Left hindlimb (tissue), 1 donor: ENCODE measurements at regions not wholly inside any gene's neighbourhood (a gene's known extent, or its start where the extent isn't known, plus 50 kb on each side); places are given as distances from the start of the nearest gene placed in this dataset.
"Not testable (repeated sequence)": the region's sequence is repeated elsewhere in the genome, so short reads cannot be mapped to it uniquely, and the experiment has no call there.

Source experiments
- DNase-seq: peaks from one replicate; pipeline ENCODE4 v3.0.0-alpha.2; 2018

DNA sequence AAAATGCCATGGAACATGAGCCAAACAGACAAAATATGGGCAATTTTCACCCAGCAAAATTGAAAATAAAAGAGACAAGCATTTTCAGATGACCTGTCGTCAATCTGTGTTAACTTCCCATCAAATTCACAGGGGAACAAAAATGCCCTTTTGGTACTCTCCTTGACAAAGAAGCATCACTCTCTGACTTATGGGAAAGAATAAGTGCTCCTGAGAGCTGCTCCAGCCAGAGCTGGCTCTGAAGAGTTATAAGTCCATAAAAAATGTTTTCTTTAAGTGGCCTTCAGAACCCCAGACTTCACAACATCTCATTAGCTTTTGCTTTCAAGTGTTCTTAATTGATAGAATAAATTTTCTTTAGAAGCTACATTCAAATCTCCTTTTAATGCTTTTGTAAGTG is 721.4 kb upstream of the GOT2 start:
- DNase-seq: no peak

GRCh38 chr16:59450513-59450912 is 716.4 kb upstream of the GOT2 start:
- DNase-seq: not testable (repeated sequence)

GRCh38 chr16:59440502-59440901 is 706.4 kb upstream of the GOT2 start:
- DNase-seq: no peak

- DNase-seq: no peak
Measured at GRCh38 chr16:59432896-59433295, 698.8 kb upstream of the GOT2 start.

DNA sequence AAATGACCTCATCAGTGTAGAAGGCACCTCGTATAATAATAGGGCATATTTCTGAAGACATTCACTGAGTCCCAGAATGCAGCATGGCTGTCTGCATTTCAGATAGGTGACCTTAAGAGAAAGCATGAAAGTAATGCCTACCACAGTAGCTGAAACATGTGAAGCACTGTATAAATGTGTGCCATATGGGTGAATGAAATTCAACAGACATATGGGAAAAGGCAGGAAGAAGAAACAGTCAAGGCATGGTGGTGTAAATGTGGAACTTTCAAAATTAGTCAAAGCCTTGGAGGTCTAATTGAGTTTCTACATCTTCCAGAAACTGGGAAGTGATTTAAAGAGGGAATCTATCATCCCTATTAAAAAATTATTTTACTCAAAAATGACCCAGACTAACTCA is 698.2 kb upstream of the GOT2 start:
- no peak for DNase-seq

DNA sequence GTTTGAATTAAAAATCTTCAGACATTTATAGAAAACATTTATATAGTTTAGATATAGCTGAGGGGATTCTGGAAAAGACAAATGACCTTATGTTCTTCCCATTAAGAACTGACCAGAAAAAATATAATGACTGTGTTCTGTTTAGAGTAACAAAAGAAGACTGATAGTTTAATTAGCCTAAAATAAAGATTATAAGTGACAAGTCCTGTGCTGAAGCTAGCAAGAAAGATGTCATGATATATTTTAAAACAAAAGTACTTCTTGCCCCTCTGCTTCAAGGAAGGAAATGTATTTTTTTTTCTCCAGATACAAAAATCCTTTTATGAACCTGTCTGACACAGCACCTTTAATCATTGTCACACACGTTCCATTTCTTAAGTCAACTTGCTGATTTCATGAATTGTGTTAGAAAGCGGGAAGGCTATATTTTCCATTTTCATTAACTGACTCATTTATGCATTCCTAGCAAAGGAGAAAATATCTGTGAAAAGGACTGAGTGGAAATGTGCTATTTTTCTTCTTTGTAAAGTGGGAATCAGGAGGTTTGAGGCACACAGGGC is 690.7 kb upstream of the GOT2 start:
- DNase-seq: no peak

DNA sequence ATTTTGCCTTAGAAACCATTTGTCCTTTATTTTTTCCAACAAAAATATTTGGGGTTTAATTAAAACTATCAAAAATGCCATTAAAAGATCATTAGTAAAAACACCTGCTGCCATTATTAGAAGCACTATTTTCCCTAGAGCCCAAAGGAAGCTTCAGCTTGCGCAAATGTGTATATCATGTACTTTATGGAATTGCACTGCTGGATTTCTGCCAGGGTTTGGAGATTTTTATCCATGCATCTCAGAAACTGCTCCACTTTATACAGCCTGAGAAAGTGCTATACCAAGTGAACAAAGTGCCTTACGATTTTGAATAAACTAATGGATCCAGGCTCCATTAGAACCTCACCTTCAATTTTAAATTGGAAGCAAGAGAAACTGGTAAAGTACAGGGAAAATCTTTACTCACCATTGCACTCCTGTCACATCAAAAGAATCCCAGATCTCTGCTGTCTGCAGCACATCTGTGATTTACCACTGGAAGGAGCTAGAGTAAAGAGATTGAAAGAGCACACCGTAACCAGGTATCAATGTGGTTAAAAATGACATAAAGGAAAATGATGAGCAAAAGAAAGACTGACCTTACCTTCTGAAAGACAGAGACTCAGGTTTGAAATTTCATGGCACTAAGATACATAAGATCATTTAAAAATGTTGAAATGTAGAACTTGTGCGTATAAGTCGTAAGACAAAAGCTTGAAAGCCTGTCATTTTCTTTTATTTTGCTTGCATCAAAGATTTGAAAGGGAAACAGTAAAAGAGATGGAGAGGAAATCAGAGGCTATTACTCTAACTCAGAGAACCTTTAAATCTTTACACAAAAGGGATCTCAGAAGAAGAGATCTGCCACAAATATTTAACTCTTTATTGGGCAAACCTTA is 678.1 kb upstream of the GOT2 start:
- DNase-seq: no peak

- DNase-seq: no peak
Measured at GRCh38 chr16:59410451-59410850, 676.3 kb upstream of the GOT2 start.

GRCh38 chr16:59405802-59406201 is 671.7 kb upstream of the GOT2 start:
- no peak for DNase-seq

DNA sequence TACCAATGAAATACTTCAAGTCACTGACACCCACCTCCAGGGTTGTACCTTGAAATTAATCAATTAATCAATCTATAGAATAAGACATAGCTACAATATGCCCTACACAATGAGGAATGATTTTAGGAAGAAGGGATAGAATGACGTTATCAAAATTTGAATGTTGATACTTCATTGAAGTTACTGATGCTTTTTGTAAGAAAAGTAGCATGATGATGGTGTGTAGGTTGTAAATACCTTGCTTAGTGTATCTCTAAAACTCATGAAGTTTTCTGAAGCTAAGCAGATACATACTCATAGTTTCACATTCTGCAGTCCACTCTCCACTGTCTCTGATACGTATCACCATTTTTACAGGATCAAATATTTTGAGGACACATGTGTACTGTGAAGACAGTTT is 670.4 kb upstream of the GOT2 start:
- no peak for DNase-seq

- DNase-seq: no peak
Measured at GRCh38 chr16:59400830-59401229, 666.7 kb upstream of the GOT2 start.

DNA sequence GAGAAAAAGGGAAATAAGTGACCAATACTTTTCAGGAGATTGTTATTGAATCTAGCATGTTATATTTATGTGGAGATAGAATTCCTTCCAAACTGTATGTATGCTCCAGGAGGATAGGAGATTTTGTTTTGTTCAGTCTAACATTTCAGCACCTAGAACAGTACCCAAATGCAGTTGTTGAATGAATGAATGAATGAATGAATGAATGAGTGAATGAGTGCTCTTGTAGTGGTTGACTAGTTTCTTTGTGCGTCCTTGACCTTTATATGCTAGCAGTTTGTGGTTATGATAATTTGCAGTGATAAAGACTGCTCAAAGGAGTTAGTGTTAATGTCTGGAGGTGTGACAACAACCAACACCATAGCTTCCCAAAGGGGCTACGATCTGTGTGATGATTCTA is 663.5 kb upstream of the GOT2 start:
- DNase-seq: no peak

GRCh38 chr16:59394526-59394925 is 660.4 kb upstream of the GOT2 start:
- no peak for DNase-seq

GRCh38 chr16:59392911-59393310 is 658.8 kb upstream of the GOT2 start:
- DNase-seq: no peak

- no peak for DNase-seq
Measured at GRCh38 chr16:59391617-59392364, 657.7 kb upstream of the GOT2 start.

DNA sequence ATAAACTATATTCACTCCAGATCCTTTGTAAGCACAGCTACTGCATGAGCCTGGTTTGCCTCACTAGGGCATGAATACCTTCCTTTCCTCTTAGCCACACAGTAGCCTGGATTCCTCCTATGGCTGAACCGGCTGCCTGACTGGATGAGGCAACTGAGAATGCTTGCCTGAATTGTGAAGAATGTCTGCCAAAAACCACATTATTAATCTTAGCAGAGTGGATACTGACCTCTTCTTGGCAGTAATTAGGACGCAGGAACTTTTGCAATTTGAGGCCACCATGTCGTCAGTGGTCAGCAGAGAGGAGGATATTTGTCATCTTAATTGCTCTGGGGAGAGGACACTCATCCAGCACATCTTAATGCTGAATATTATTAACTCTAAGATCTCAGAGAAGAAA is 651.8 kb upstream of the GOT2 start:
- DNase-seq: no peak

DNA sequence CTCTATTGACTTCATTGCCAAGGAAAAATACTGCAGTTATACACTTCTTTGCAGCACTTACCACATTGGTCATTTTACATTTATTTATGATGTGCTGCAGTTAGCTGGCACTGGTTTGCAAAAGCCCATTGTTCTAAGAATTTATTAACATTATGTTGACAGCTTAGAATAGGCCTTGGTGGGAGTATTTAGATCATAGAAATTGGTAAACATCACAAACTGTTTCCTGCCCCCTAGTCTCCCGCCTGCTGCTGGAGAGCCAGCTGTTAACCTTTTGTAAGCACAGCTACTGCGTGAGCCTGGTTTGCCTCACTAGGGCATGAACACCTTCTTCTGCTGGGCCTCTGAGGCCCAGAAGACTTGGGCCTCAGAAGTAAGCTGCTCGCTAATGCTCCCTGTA is 651.4 kb upstream of the GOT2 start:
- DNase-seq: no peak

DNA sequence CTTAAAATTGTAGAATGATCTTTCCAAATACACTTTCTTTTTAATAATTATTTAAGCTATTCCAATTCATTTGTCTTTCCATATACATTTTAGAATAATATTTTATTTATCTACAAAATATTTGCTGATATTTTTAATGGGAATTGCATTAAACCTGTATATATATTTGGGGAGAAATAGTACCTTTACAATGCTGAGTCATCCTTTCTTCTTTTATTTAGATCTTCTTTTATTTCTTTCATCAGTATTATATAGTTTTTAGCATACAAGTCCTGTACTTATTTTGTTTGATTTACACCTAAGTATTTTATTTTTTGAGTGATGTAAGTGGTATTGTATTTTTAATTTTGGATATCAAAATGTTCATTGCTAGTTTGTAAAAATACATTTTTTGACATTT is 639.5 kb upstream of the GOT2 start:
- no peak for DNase-seq

GRCh38 chr16:59370717-59371116 is 636.6 kb upstream of the GOT2 start:
- DNase-seq: no peak

DNA sequence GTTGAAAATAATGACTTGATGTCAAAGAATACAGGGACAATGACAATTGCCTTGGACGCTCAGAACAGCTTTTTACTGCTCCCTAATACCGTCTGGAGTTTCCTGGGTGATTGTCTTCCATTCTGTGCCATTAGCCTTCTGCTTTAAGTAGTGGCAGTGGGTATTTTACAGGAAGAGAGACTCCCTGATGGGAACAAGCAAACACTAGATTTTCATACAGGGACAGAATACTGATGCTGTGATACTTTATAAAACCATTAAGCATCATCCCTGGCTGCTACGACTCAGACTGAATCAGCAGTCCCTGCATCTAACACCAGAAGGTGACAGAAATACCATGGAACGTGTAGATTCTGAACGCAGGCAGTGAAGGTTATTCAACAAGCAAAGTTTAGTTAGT is 635.4 kb upstream of the GOT2 start:
- DNase-seq: no peak

- no peak for DNase-seq
Measured at GRCh38 chr16:59368586-59368985, 634.5 kb upstream of the GOT2 start.

DNA sequence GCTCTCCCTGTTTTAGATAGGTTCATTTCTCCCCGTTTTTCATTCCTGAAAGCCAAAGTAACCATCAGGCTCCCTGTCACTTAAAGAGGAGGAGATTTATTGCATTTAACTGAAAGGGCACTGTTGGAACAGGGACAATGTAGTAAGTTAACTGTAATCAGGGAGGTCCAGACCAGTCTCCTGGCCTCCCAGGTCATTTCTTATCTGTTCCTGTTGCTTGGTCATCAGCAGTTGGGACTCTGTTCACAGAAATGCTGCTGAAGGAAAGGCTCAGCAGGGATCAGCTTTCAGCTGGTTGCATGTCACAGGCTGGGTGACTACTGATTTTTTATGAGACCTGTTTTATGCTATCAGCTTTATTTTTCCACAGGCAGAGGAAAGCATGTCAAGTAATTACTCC is 622.6 kb upstream of the GOT2 start:
- no peak for DNase-seq

DNA sequence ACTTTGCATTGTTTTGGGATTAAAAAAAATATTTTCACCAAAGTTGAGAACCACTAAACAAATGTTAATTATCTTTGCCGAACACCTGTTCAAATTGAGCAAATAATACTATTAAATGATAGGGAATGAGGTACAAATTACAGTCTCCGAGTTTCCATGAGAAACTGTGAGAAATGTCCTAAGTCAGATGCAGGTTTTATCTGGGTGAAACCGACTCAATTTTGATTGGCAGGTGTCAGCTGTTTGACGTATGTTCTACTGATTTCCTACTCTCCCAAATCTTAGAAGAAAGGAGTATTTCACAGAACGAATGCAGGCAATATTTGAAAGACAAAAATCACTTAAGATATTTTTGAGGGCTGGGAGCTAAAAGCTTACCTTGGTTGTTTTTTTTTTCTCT is 622.0 kb upstream of the GOT2 start:
- DNase-seq: no peak

GRCh38 chr16:59355704-59356103 is 621.6 kb upstream of the GOT2 start:
- no peak for DNase-seq
